ENCODE measurements at regions not wholly inside any gene's neighbourhood (a gene's known extent, or its start where the extent isn't known, plus 50 kb on each side); places are given as distances from the start of the nearest gene placed in this dataset.

GRCh38 chr3:117161816-117162215 is 452.2 kb downstream of the TUSC7 start:
- no peak for TF ChIP-seq CTCF (IDR thresholded peaks at IDR 0.05; ENCODE audit: low read depth, low read length)
- no peak for TF ChIP-seq EZH2phosphoT487 (IDR thresholded peaks at IDR 0.05; ENCODE audit: low read depth)

All from OCI-LY3 (cell line).